ENCODE measurements at regions not wholly inside any gene's neighbourhood (a gene's known extent, or its start where the extent isn't known, plus 50 kb on each side); places are given as distances from the start of the nearest gene placed in this dataset.

GRCh38 chr1:65724151-65724550, 68.5 kb upstream of the PDE4B start:
- H3K14ac ChIP-seq (ENCODE audit: low read length): no peak overlapping the region
- no peak overlapping the region for H2AK5ac ChIP-seq (ENCODE audit: low read length)
- H4K12ac ChIP-seq (ENCODE audit: low read depth, low read length): no peak overlapping the region
- H3K4ac ChIP-seq (ENCODE audit: low read depth, low read length): no peak overlapping the region
- no peak overlapping the region for H3K9ac ChIP-seq (ENCODE audit: low read length)
- no peak overlapping the region for H3K18ac ChIP-seq (ENCODE audit: low read length)
- no peaks in the 10 kb centered on the region for H3K79me1 ChIP-seq (ENCODE audit: low read length)
- no peak overlapping the region for H3K4me3 ChIP-seq (ENCODE audit: low read depth, low read length)
- H2BK12ac ChIP-seq (ENCODE audit: low read length): no peak overlapping the region
- no peak overlapping the region for H2BK120ac ChIP-seq (ENCODE audit: insufficient read depth, low read length, poor library complexity)
- H2BK5ac ChIP-seq (ENCODE audit: low read depth, low read length, poor library complexity): no peak overlapping the region
- DNase-seq: no peak
- H3K36me3 ChIP-seq (ENCODE audit: control insufficient read depth in 1 of 2, insufficient read depth in 2 of 2, low read length in 2 of 2): no peaks in the 10 kb centered on the region
- H3K79me2 ChIP-seq (ENCODE audit: control insufficient read depth, insufficient read depth, low read length, poor library complexity): no peaks in the 10 kb centered on the region
- H3K27me3 ChIP-seq (ENCODE audit: insufficient read depth, low read length): no peaks in the 10 kb centered on the region
- no peaks in the 10 kb centered on the region for H3K9me3 ChIP-seq (ENCODE audit: insufficient read depth, low read depth, low read length)
- no peak overlapping the region for H4K91ac ChIP-seq (ENCODE audit: low read depth, low read length)
- no peak overlapping the region for H4K8ac ChIP-seq (ENCODE audit: low read depth, low read length)
- H3K4me2 ChIP-seq (ENCODE audit: low read length): no peak overlapping the region
- H3K4me1 ChIP-seq (ENCODE audit: control insufficient read depth in 1 of 2, insufficient read depth in 2 of 2, low read length in 2 of 2): no peaks in the 10 kb centered on the region
- H3K23ac ChIP-seq (ENCODE audit: low read length): no peak overlapping the region
- H3K27ac ChIP-seq (ENCODE audit: low read depth, low read length): no peak overlapping the region
- no peak overlapping the region for H2AFZ ChIP-seq (ENCODE audit: insufficient read depth, low read length, poor library complexity)

GRCh38 chr1:65725064-65725463, 67.6 kb upstream of the PDE4B start:
- Histone ChIP-seq H3K14ac (ENCODE audit: low read length) (no peak overlapping the region), H3K79me1 (ENCODE audit: low read length) (no peaks in the 10 kb centered on the region), H4K91ac (ENCODE audit: low read depth, low read length) (no peak overlapping the region), H3K4me2 (ENCODE audit: low read length) (no peak overlapping the region), H2BK120ac (ENCODE audit: insufficient read depth, low read length, poor library complexity) (no peak overlapping the region), H4K8ac (ENCODE audit: low read depth, low read length) (no peak overlapping the region), H2AFZ (ENCODE audit: insufficient read depth, low read length, poor library complexity) (no peak overlapping the region), H3K4me1 (ENCODE audit: control insufficient read depth in 1 of 2, insufficient read depth in 2 of 2, low read length in 2 of 2) (no peaks in the 10 kb centered on the region), H2BK5ac (ENCODE audit: low read depth, low read length, poor library complexity) (no peak overlapping the region), H3K27ac (ENCODE audit: low read depth, low read length) (no peak overlapping the region), H3K9me3 (ENCODE audit: insufficient read depth, low read depth, low read length) (no peaks in the 10 kb centered on the region), H3K4ac (ENCODE audit: low read depth, low read length) (no peak overlapping the region), H3K36me3 (ENCODE audit: control insufficient read depth in 1 of 2, insufficient read depth in 2 of 2, low read length in 2 of 2) (no peaks in the 10 kb centered on the region), H3K27me3 (ENCODE audit: insufficient read depth, low read length) (no peaks in the 10 kb centered on the region), H2AK5ac (ENCODE audit: low read length) (no peak overlapping the region), H4K12ac (ENCODE audit: low read depth, low read length) (no peak overlapping the region), H3K4me3 (ENCODE audit: low read depth, low read length) (no peak overlapping the region), H3K79me2 (ENCODE audit: control insufficient read depth, insufficient read depth, low read length, poor library complexity) (no peaks in the 10 kb centered on the region), H2BK12ac (ENCODE audit: low read length) (no peak overlapping the region), H3K9ac (ENCODE audit: low read length) (no peak overlapping the region), H3K23ac (ENCODE audit: low read length) (no peak overlapping the region), H3K18ac (ENCODE audit: low read length) (no peak overlapping the region)
- WGBS (ENCODE audit: extremely low coverage, insufficient coverage, insufficient read length): no CpG with 5 or more reads among the region's 3 CpGs
- peak in 1 of 2 donors; percentile 16 for DNase-seq

- Histone ChIP-seq H3K9me3 (ENCODE audit: insufficient read depth, low read depth, low read length) (no peaks in the 10 kb centered on the region), H3K4me2 (ENCODE audit: low read length) (no peak overlapping the region), H2AFZ (ENCODE audit: insufficient read depth, low read length, poor library complexity) (no peak overlapping the region), H3K18ac (ENCODE audit: low read length) (no peak overlapping the region), H2AK5ac (ENCODE audit: low read length) (no peak overlapping the region), H4K91ac (ENCODE audit: low read depth, low read length) (no peak overlapping the region), H3K4ac (ENCODE audit: low read depth, low read length) (no peak overlapping the region), H3K27ac (ENCODE audit: low read depth, low read length) (no peak overlapping the region), H3K4me1 (ENCODE audit: control insufficient read depth in 1 of 2, insufficient read depth in 2 of 2, low read length in 2 of 2) (no peaks in the 10 kb centered on the region), H3K36me3 (ENCODE audit: control insufficient read depth in 1 of 2, insufficient read depth in 2 of 2, low read length in 2 of 2) (no peaks in the 10 kb centered on the region), H3K4me3 (ENCODE audit: low read depth, low read length) (no peak overlapping the region), H3K79me1 (ENCODE audit: low read length) (no peaks in the 10 kb centered on the region), H3K27me3 (ENCODE audit: insufficient read depth, low read length) (no peaks in the 10 kb centered on the region), H3K14ac (ENCODE audit: low read length) (no peak overlapping the region), H2BK12ac (ENCODE audit: low read length) (no peak overlapping the region), H3K23ac (ENCODE audit: low read length) (no peak overlapping the region), H4K12ac (ENCODE audit: low read depth, low read length) (no peak overlapping the region), H2BK5ac (ENCODE audit: low read depth, low read length, poor library complexity) (no peak overlapping the region), H3K9ac (ENCODE audit: low read length) (no peak overlapping the region), H3K79me2 (ENCODE audit: control insufficient read depth, insufficient read depth, low read length, poor library complexity) (no peaks in the 10 kb centered on the region), H2BK120ac (ENCODE audit: insufficient read depth, low read length, poor library complexity) (no peak overlapping the region), H4K8ac (ENCODE audit: low read depth, low read length) (no peak overlapping the region)
- peak in 1 of 2 donors; percentile 82 for DNase-seq
- WGBS (ENCODE audit: extremely low coverage, insufficient coverage, insufficient read length): no CpG with 5 or more reads among the region's 5 CpGs
Observed at GRCh38 chr1:65728504-65728903, 64.2 kb upstream of the PDE4B start.

GRCh38 chr1:65729259-65729658, 63.4 kb upstream of the PDE4B start:
- Histone ChIP-seq H2BK120ac (ENCODE audit: insufficient read depth, low read length, poor library complexity) (no peak overlapping the region), H4K12ac (ENCODE audit: low read depth, low read length) (no peak overlapping the region), H3K23ac (ENCODE audit: low read length) (no peak overlapping the region), H4K91ac (ENCODE audit: low read depth, low read length) (no peak overlapping the region), H3K18ac (ENCODE audit: low read length) (no peak overlapping the region), H3K4me2 (ENCODE audit: low read length) (no peak overlapping the region), H4K8ac (ENCODE audit: low read depth, low read length) (no peak overlapping the region), H3K79me2 (ENCODE audit: control insufficient read depth, insufficient read depth, low read length, poor library complexity) (no peaks in the 10 kb centered on the region), H2AK5ac (ENCODE audit: low read length) (no peak overlapping the region), H3K79me1 (ENCODE audit: low read length) (no peaks in the 10 kb centered on the region), H3K27ac (ENCODE audit: low read depth, low read length) (no peak overlapping the region), H3K14ac (ENCODE audit: low read length) (no peak overlapping the region), H2AFZ (ENCODE audit: insufficient read depth, low read length, poor library complexity) (no peak overlapping the region), H2BK5ac (ENCODE audit: low read depth, low read length, poor library complexity) (no peak overlapping the region), H3K9ac (ENCODE audit: low read length) (peak overlapping the region; percentile 43), H3K4ac (ENCODE audit: low read depth, low read length) (no peak overlapping the region), H3K9me3 (ENCODE audit: insufficient read depth, low read depth, low read length) (no peaks in the 10 kb centered on the region), H3K4me1 (ENCODE audit: control insufficient read depth in 1 of 2, insufficient read depth in 2 of 2, low read length in 2 of 2) (no peaks in the 10 kb centered on the region), H3K4me3 (ENCODE audit: low read depth, low read length) (no peak overlapping the region), H2BK12ac (ENCODE audit: low read length) (no peak overlapping the region), H3K36me3 (ENCODE audit: control insufficient read depth in 1 of 2, insufficient read depth in 2 of 2, low read length in 2 of 2) (no peaks in the 10 kb centered on the region), H3K27me3 (ENCODE audit: insufficient read depth, low read length) (no peaks in the 10 kb centered on the region)
- WGBS (ENCODE audit: extremely low coverage, insufficient coverage, insufficient read length): no CpG with 5 or more reads among the region's 2 CpGs
- peak in 1 of 2 donors; percentile 54 for DNase-seq
